ENCODE measurements at regions not wholly inside any gene's neighbourhood (a gene's known extent, or its start where the extent isn't known, plus 50 kb on each side); places are given as distances from the start of the nearest gene placed in this dataset.

- Mint-ChIP-seq H3K36me3 (ENCODE audit: low read depth) (no peaks in the 10 kb centered on the region), H3K27ac (ENCODE audit: unreplicated experiment) (no peak overlapping the region), H3K4me1 (ENCODE audit: low read depth) (peaks cover 13% of the 10 kb centered on the region), H3K9me3 (ENCODE audit: low read depth) (no peaks in the 10 kb centered on the region), H3K4me3 (ENCODE audit: unreplicated experiment) (no peak overlapping the region), H3K27me3 (ENCODE audit: low read depth) (peaks cover 10% of the 10 kb centered on the region)
- TF ChIP-seq CTCF (IDR thresholded peaks at IDR 0.05): no peak
- DNase-seq (ENCODE audit: low spot score): no peak
Measured at GRCh38 chr10:121081306-121081705, 230.1 kb downstream of the WDR11 start.

GRCh38 chr10:121082984-121083383, 231.8 kb downstream of the WDR11 start:
- no peak overlapping the region for H3K4me3 Mint-ChIP-seq (ENCODE audit: unreplicated experiment)
- H3K27ac Mint-ChIP-seq (ENCODE audit: unreplicated experiment): no peak overlapping the region
- H3K36me3 Mint-ChIP-seq (ENCODE audit: low read depth): no peaks in the 10 kb centered on the region
- no peak for DNase-seq (ENCODE audit: low spot score)
- H3K9me3 Mint-ChIP-seq (ENCODE audit: low read depth): no peaks in the 10 kb centered on the region
- peaks cover 10% of the 10 kb centered on the region for H3K27me3 Mint-ChIP-seq (ENCODE audit: low read depth)
- peaks cover 5% of the 10 kb centered on the region for H3K4me1 Mint-ChIP-seq (ENCODE audit: low read depth)
- TF ChIP-seq CTCF (IDR thresholded peaks at IDR 0.05): no peak

- no peak for TF ChIP-seq CTCF (IDR thresholded peaks at IDR 0.05)
- Mint-ChIP-seq H3K27me3 (ENCODE audit: low read depth) (peaks cover 10% of the 10 kb centered on the region), H3K9me3 (ENCODE audit: low read depth) (no peaks in the 10 kb centered on the region), H3K36me3 (ENCODE audit: low read depth) (no peaks in the 10 kb centered on the region), H3K4me3 (ENCODE audit: unreplicated experiment) (no peak overlapping the region), H3K27ac (ENCODE audit: unreplicated experiment) (no peak overlapping the region), H3K4me1 (ENCODE audit: low read depth) (no peaks in the 10 kb centered on the region)
- no peak for DNase-seq (ENCODE audit: low spot score)
Measured at GRCh38 chr10:121084016-121084674, 233.0 kb downstream of the WDR11 start.

- Mint-ChIP-seq H3K27me3 (ENCODE audit: low read depth) (peaks cover 10% of the 10 kb centered on the region), H3K9me3 (ENCODE audit: low read depth) (no peaks in the 10 kb centered on the region), H3K4me3 (ENCODE audit: unreplicated experiment) (no peak overlapping the region), H3K4me1 (ENCODE audit: low read depth) (no peaks in the 10 kb centered on the region), H3K36me3 (ENCODE audit: low read depth) (no peaks in the 10 kb centered on the region), H3K27ac (ENCODE audit: unreplicated experiment) (no peak overlapping the region)
- no peak for DNase-seq (ENCODE audit: low spot score)
- no peak for TF ChIP-seq CTCF (IDR thresholded peaks at IDR 0.05)
Measured at GRCh38 chr10:121084675-121085070, 233.5 kb downstream of the WDR11 start.

- Mint-ChIP-seq H3K36me3 (ENCODE audit: low read depth) (no peaks in the 10 kb centered on the region), H3K27me3 (ENCODE audit: low read depth) (peaks cover 10% of the 10 kb centered on the region), H3K9me3 (ENCODE audit: low read depth) (no peaks in the 10 kb centered on the region), H3K4me1 (ENCODE audit: low read depth) (no peaks in the 10 kb centered on the region), H3K4me3 (ENCODE audit: unreplicated experiment) (no peak overlapping the region), H3K27ac (ENCODE audit: unreplicated experiment) (no peak overlapping the region)
- TF ChIP-seq CTCF (IDR thresholded peaks at IDR 0.05): no peak
- no peak for DNase-seq (ENCODE audit: low spot score)
Measured at GRCh38 chr10:121085367-121085766, 234.2 kb downstream of the WDR11 start.

Data from chondrocyte (in vitro differentiated cells).